Stimulated activated CD4-positive, alpha-beta T cell treated with anti-CD3 and anti-CD28 coated beads, Interleukin-15, amount 100 ng/mL, for 1 hour (primary cell): ENCODE measurements at regions not wholly inside any gene's neighbourhood (a gene's known extent, or its start where the extent isn't known, plus 50 kb on each side); places are given as distances from the start of the nearest gene placed in this dataset.

Experiments
- DNase-seq, 2 donors: peaks; one replicate each; pipeline ENCODE4 v3.0.0-alpha.2; 2020; ENCODE audit warnings: low read depth in 1 of 2, low spot score in 1 of 2

DNA sequence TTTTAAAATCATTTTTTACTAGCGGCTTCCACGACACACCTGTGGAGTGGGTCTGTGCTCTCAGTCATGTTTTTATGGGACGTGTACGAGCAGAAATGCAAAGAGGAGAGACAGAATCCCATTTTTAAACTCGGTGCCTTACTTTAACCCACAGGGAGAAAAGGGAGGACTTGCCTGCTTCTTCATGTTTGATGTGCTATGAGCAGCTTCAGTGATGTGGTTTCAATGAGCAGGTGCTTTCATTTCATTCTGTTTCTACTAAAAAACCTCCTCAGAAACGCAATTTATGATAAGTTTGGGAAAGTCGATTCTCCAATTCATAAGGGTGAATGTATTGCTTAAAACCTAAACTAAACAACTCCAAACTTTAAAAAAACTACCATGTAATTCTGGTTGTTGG lies 537.2 kb downstream of the GATA3 start:
- DNase-seq: no peak

DNA sequence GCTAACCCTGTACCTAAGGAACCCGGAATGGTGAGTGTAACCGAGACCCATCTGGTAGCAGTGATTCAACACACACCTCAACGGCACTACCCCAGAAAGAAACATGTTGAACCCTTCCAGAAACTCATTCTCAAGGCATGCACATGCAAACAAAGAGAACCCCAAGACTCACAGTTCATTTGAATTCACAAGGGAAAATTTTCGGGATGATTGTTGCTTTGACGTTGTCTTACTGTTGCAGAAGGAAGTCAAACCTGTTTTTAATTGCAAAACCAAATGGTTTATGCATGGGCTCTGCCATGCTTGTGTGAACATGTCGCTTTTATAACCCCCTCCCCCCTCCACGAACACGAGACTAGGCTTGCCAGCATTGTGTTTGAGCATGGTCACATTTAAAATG lies 539.7 kb downstream of the GATA3 start:
- DNase-seq: no peak

DNA sequence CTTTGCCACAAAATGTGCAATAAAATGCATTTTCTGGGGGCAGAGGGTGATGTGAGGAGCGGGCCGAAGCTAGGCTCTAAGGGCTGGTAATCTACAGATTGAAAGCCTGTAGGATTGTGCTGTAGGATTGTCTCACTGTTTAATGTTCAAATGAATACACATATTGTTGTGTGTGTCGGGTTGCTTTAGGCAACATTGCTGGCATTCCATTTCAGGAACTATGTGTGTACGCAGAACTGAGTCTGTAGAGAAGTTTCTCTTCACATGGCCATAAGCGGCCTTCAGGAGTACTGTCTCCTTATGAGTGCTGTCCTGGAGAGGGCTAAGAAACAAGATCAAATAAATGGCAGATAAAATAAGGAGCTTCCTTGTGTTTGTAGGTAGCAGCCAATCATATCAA lies 540.2 kb downstream of the GATA3 start:
- no peak for DNase-seq

DNA sequence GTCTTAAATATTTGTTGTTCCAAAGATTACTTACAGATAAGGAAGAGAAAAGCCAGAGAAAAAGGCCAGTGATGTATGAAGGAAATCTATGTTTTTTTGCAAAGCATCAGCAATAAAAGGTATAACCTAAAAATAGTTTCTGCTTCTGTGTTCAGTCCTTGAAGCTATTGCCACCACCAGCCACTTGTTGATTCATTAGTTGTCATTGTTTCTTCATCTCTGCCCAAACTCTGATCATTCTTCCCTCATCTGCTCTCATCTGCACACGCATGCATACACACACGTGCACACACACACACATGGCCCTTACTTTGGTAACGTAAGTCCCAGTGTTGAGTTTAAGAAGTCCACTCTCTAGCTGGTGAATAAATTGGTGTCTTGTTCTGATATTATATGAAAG lies 540.7 kb downstream of the GATA3 start:
- DNase-seq: no peak

DNA sequence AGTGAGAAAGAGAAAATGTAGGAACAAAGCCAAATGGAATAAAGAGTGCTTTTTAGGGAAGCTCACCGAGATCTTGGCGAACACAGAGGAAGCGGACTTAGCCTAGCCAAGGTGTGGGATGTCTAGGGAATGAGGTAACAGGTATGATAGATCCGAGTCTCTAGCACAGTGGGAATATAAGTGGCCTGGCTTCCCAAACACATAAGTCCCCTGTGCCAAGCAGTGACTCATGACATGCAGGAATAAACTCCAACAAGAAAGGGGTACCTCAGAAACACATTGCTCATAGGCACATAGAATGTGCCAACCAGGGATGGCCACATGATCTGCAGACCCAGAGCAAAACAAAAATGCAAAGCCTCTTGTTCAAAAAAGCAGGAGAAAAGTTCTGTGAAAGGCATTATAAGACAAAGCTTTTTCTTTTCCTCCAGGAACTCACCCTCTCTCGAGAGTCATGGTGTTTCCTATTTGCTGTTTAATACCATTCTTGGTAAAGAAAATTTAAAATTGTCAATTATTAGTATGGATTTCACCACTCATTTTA lies 542.5 kb downstream of the GATA3 start:
- DNase-seq: no peak

DNA sequence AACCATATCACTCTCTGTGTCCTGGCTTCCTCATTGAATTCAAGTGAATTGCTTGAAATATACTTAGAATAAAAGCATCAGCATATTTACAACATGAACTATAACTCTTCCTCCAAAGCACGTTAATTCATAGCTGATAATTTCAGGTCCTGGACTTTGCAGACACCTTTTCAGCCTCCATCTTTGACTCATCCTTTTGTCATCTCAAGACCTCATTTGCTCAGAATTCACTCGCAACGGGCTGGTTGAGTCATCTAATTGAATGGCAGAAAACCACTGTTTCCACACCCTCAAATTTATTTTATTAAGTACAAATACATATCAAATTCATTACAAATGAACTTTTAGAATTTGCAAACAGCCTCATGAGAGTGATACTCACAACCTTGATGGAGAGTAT lies 545.7 kb downstream of the GATA3 start:
- DNase-seq: no peak

DNA sequence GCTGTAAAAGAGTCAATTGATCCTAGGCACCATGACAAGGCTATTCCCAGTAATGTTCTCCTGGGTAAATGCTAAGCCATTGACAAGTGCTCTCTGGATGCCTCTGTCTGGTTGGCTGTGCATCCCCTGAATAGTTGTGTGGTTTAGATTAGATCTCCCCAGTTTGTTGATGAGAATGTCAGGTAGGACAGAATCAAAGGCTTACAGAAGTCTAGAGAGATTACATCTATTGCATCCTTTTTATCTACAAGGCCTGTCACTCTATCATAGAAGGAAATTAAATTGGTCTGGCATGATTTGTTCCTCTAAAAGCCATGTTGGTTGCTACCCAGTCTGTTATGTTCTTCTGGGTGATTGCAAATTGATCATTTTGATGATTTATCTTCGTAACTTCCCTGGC lies 548.3 kb downstream of the GATA3 start:
- no peak for DNase-seq

DNA sequence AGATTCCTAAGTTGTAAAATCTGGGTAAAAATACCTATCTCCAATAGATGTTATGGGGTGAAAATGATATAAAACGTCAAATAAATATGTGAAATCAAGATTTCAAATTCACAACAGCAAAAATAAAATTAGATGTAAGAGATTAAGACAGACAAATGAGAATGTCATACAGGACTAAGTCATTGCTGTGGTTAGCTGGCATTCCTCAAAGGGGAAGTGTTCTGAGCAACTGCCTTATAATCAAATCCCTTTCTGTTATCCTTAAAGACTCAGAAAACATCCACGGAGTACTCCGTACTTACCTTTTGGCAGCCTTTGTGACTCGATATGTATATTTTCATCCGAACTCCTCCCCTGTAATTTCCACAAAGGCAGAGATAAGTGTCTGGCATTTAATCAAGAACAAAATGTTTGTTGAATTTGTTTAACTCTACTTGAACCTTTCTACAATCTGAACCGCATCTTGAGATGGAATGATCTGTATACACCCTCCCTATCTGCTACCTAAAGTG lies 559.6 kb downstream of the GATA3 start:
- no peak for DNase-seq

DNA sequence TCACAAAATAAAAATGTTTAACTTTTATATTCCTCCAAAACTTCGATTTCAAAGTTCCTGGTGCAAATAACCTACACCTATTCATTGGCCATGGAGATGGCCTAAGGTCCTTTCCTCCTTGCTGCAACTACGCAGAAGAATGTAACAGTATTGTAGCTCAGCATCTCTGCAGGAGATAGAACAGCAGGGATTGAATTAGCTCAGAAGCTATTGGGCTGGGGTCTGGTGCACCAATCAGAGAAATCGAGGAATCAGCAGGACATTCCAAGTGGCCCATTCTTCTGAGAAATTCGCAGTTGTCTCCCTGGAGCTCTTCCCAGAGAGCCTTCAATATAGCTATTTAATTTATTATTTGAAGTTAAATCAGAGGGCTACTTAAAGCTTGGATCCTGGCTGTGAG lies 560.6 kb downstream of the GATA3 start:
- no peak for DNase-seq

DNA sequence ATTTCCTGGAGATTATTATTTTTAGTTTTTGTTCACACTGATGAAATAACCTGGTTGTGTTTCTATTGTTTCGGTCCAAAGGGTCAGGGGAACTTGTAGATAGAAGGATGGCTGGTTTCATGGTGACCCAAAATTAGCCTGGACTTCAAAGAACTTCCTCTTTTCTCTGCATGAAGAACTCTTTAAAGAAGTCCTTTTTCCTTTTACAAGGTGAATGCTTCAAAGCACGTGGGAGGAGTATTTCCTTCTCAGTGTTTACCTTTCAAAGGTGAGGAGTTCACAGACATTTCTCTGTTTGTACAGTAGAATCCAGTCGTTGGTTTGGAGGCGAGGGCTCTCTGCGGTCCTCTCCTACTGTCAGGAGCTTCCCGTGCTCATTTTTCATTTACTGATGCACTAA lies 561.7 kb downstream of the GATA3 start:
- no peak for DNase-seq

DNA sequence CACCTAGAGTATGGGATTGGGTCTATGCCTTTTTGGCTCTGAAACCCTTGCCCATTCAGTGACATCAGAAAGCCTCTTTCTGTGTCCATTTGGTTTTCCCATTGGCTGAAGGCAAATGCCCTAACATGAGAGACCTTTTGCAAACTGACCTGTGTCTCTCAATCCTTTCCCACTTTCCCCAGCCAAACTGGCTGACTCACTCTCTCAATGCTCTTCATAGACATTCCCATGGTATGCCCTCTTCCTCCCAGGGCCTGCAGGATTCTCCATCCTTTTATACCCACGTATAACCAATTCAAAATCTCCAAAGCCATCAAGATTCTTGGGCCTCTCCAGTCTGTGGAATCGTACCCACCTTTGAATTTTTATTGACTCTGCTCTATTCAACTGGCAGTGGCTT lies 563.3 kb downstream of the GATA3 start:
- no peak for DNase-seq

DNA sequence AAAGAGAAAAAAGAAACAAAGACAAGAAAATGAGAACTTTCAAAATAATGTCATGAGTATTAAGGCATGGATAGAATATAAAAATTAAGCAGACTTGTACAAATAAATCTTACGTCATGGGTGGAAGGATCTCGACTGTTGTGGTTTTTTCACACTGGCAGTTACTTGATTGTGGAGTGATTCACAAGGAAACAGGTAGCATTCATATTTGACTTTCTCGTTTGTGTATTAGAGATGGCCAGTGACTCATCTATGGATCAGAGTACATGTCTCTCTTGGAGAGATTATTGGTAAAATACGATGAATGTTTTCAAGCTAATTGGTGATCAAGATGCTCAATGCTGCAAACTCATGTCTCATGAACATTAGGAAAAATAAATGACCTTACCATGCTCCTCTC lies 564.3 kb downstream of the GATA3 start:
- no peak for DNase-seq

DNA sequence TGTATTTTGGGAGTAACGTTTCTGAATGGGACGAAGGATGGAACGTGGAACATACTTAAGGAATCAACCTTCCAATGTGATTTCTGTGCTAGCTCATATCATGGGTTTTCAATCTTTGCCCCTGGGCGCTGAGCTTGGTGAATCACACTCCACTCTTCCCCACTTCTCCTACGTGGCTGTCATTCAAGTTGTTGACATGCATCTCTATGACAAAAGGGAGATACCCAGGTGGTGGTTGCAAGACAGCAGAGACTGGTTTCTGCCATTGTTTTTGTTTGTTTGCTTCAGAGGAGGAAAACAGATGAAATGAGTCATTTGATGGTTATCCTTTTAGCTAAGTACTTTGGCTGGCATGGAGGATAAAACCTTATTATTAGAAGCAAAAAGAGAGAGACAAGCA lies 573.9 kb downstream of the GATA3 start:
- no peak for DNase-seq

DNA sequence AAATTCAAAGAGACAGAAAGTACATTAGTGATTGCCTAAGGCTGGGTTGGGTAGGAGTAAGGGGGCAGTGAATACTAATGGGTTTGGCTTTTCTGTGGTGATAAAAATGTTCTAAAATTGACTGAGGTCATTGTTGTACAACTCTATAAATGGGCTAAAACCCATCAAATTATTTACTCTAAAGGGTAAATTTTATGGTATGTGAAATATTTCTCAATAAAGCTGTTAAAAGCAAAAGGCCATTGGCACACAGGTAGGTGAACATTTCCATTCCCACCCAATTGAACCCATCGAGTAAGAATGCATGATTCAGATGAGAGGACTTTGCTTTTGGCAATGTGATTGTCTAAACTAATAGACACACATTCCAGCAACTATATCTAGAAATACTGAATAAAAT lies 579.4 kb downstream of the GATA3 start:
- DNase-seq: no peak

DNA sequence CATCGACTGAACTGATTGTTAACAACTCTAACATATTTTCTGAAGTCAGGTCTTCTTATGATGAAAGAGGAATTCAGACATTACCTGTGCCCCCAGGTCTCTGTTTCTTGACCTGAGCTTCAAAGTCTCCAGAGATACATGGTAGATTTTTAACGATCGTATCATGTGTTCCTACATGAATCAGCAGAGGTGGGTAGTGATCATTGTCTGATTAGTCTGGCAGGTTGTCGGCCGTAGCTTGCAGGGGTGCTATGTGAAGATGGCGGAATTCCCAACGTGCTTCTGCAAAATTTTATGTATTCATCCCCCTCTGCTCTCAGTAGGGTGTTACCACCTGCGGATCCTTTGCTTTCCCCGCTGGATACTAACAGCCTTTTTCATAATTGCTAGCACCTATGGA lies 581.9 kb downstream of the GATA3 start:
- no peak for DNase-seq

DNA sequence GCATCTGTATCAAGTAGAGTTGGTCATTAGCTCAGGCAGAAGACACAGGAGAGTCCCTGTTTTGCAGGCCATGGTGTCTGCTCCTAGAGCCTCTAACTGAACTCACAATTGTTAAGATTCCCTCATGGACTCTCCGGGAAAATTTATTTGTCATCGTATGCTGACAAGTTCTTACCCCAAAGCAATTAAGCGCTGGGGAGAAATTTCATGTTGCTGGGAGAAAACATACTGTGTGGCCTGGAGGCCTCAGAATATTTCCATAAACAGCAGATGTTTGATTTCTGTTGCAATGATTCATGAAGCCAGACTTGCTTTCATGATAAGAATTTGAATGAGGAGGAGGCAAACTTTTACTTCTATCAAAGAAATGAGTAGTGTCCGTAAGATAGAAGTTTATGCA lies 583.2 kb downstream of the GATA3 start:
- no peak for DNase-seq

DNA sequence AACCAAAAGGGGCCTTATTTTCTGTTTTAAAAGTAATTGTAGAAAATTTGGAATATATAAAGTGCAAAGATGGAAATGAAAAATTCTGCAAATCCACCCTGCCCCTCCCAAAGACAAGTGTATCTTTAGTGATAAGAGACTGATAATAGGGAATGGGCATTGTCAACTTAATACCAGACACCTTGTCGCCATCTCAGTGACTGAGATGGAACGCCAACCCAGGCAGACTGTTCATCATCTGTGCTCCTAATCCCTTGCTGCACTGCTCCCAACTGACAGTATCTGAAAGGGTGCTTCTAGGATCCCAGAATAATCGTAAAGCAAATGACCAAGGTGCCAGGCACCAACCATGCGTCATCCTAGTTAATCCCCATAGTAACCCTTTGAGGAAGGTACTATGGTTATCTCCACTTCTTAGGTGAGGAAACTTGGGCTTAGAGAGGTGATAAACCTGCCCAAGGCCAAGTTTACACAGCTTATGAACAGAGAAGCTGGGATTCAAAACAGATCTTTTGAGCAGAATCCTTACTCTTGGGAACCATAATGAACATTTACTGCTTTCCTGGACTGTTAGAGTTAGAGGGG lies 583.7 kb downstream of the GATA3 start:
- DNase-seq: no peak

DNA sequence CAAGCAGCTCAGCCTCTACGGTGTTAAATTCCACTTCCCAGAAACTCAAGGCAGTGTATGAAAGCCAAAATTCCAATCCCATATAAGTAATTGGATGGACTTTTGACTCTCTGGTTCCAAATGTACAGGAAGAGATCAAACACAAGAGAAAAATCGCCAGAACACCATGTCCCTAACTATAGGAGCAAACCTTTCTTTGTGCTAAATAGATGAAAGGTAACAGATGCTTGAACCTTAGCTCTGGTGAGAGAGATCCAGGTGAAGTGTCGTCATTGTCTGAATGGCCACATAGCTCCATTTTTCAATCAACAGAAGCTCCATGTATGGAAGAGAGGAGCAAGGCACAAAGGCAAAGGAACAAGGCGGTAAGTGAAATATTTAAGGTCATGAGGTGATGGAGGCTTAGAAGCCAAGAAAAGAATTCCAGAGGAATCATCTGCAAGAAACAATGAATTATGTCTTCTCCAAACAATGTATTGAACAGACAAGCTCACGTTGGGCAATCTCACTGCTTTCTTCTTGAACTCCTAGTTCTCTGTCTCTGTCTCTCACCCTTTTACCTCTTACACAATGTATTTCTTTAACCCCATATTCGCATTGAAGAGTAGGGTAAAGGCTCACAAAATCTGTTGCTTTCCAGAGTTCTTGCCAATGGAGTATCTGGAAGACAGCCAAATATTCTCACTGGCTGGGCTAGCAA lies 585.1 kb downstream of the GATA3 start:
- no peak for DNase-seq

DNA sequence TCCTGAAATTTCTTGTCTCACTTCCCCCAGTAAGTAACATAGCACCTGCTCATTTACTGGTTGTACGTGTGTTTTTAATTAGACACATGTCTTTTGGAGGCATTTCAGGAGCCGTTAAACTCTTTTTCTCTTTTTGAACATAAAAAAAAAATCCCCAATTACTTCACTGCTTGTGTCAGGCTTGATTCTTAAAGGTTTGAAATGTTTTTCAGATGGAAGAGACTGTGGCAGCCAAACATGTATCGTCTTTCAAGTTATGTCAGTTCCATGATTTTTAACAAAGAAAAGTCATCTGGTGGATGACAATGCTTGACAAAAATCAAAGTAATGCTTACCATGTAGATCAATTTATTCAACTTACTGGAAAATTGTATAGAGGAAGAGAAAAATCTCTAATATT lies 585.8 kb downstream of the GATA3 start:
- no peak for DNase-seq

DNA sequence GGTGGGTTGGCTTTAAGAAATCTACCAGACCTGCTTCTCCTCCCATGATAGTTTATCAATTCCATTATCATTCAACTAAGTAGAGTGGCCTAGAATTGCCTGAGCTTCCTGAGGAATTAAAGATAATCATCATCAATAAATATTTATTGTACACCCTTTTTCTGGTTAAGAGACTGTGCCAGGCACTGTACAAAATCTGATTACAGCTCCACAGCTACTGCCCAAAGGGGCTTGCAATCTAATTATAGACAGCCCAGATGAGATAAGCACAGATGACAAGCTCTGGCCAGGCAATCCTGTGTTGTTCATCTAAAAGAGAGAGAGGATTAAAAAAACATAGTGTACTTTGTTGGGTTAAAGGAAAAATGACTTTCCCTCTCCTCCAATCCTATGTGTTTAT lies 586.4 kb downstream of the GATA3 start:
- DNase-seq: no peak

DNA sequence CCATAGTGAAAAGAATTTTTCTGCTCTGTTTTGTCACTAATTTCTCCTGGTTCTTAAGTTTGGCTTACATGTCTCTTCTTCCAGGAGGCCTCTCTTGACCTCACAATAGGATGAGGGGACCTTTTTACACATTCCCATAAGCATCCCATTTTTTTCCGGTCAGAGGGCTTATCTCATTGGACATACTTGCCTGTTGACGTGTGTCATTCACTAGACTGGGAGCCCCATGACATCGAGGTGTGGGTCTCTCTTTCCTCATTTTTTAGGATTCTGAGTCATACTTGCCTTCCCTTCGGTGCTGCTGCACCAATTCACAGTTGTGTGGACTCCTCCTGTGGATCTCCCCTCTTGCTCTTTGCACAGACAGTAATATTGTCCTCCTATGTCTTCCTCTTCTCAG lies 601.8 kb downstream of the GATA3 start:
- no peak for DNase-seq

DNA sequence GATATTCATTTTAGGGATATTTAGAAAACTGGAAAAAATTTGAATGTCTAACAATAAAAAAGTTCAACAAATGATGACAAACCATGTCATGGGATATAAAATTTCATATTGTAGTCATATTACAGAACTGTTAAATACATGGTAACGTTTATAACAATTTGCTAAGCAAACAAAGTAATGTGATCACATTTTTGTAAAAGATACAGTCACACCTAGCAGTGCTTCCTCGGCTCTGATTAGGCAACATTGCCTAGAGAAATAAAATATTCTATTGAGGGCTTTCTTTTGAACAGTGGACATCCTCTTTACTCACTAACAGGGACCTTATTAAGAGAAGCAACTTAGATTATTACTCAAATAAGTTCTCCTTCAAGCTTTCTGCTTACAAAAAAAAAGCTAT lies 605.5 kb downstream of the GATA3 start:
- DNase-seq: no peak

DNA sequence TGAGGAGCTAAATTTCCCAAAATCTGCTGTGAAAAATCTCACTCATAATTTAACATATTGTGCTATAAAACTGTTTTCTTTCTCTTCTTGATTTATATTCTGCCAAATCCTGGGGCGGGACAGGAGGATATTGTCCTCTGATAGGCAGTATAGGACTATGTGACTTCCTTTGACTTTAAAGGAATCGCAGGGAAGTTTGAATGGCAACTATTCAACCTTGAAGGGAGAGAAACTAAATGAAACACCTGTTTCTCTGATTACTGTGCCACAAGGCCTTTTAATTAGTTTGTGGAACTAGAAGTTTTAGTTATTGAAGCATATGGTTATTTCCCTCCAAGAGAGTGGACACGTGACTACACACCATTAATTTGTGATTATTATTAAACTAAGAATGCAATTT lies 607.4 kb downstream of the GATA3 start:
- no peak for DNase-seq
